Cardiac muscle cell (in vitro differentiated cells and primary cell): ENCODE measurements at regions not wholly inside any gene's neighbourhood (a gene's known extent, or its start where the extent isn't known, plus 50 kb on each side); places are given as distances from the start of the nearest gene placed in this dataset.
"Not testable (repeated sequence)": the region's sequence is repeated elsewhere in the genome, so short reads cannot be mapped to it uniquely, and the experiment has no call there.

Experiments
- DNase-seq, 2 donors: peaks; one replicate each; pipeline versions ENCODE4 v3.0.0 to v3.0.0-alpha.2; 2010 to 2017; ENCODE audit warnings: low read depth in 1 of 2, low spot score in 1 of 2
- H3K27ac ChIP-seq: fragments of 200-600 bp; sonication (generic); 2 replicates; pipeline ENCODE4 v1.5.1; 2016
- H3K27me3 ChIP-seq: fragments of 200-600 bp; sonication (generic); 2 replicates; pipeline ENCODE4 v1.6.0; 2016; ENCODE audit warnings: control low read depth
- H3K36me3 ChIP-seq: fragments of 200-600 bp; sonication (generic); 2 replicates; pipeline ENCODE4 v1.5.1; 2016; ENCODE audit warnings: control low read depth
- H3K4me1 ChIP-seq: fragments of 200-600 bp; sonication (generic); 2 replicates; pipeline ENCODE4 v1.8.1; 2017; ENCODE audit warnings: low read depth, mild to moderate bottlenecking, mixed run types
- H3K4me3 ChIP-seq: fragments of 200-600 bp; sonication (generic); 2 replicates; pipeline ENCODE4 v1.5.1; 2016; ENCODE audit warnings: mild to moderate bottlenecking
- H3K9me3 ChIP-seq: fragments of 200-600 bp; sonication (generic); 2 replicates; pipeline ENCODE4 v1.5.1; 2017; ENCODE audit warnings: low read depth, mild to moderate bottlenecking, control low read depth
- TF ChIP-seq, protein P1 (sequence below): IDR thresholded peaks from 2 replicates; pipeline ENCODE4 v1.5.1; 2012; ENCODE audit warnings: low read depth, mild to moderate bottlenecking, low read length

DNA sequence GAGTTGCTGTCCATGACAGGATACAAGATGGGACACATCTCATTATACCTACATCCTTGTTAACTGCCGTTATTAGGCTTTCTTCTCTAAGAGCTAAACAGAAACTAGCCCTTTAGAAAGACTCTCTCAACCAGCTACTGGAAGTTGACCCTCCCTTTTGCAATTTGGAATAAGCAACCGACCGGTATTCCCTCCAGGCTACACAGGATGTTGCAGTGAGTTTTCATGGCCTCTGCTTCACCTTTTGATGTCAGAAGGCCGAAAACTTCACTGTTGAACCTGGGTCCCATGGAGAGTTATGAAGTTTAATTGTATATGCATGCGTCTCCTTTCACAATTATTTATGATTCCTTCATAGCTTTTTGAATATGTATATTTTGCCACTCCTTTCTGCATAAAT lies 1042.5 kb upstream of the SPRY2 start:
- H3K9me3 ChIP-seq, result no peaks in the 10 kb centered on the region
- no peak overlapping the region for H3K4me3 ChIP-seq
- H3K27me3 ChIP-seq, result no peaks in the 10 kb centered on the region
- no peak for DNase-seq
- H3K27ac ChIP-seq, result no peak overlapping the region
- TF ChIP-seq, protein P1, sequence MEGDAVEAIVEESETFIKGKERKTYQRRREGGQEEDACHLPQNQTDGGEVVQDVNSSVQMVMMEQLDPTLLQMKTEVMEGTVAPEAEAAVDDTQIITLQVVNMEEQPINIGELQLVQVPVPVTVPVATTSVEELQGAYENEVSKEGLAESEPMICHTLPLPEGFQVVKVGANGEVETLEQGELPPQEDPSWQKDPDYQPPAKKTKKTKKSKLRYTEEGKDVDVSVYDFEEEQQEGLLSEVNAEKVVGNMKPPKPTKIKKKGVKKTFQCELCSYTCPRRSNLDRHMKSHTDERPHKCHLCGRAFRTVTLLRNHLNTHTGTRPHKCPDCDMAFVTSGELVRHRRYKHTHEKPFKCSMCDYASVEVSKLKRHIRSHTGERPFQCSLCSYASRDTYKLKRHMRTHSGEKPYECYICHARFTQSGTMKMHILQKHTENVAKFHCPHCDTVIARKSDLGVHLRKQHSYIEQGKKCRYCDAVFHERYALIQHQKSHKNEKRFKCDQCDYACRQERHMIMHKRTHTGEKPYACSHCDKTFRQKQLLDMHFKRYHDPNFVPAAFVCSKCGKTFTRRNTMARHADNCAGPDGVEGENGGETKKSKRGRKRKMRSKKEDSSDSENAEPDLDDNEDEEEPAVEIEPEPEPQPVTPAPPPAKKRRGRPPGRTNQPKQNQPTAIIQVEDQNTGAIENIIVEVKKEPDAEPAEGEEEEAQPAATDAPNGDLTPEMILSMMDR, result no peak
- H3K36me3 ChIP-seq, result no peaks in the 10 kb centered on the region
- H3K4me1 ChIP-seq, result no peaks in the 10 kb centered on the region

DNA sequence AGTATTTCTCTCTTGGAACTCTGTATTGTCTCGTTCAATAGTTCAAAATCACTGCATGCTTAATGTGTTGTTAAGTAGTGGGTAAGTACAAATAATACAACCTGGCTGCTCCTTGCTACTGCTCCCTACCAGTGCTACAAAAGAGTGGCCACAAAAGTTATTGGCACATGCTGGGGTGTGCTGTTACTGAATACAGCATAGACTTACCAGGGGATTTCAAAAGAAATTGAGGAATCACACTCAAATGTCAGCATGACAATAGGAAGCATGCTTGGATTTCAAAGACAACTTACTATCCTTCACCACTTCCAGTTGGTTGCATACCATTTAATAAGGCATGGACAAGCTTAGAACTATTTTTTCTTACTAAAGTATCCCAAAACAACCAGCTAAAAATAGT lies 1041.3 kb upstream of the SPRY2 start:
- DNase-seq, result no peak

DNA sequence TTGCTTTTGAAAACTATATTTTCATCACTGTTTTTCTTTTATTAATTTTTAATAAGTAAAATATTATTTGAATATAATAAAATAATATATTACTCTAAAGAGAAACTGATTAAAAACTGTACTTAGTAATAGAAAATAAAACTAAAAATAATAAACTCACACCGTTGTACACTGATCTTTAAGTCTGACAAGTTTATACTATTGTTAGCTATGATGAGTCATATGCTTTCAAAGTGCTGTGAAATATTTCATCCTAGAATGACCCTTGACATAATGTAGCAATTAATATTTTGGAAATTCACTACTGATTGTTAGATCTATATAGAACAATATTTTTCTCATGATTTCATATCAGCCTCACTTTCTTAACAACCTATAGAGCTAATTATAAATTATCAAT lies 1040.6 kb upstream of the SPRY2 start:
- Histone ChIP-seq H3K36me3 (no peaks in the 10 kb centered on the region), H3K27me3 (no peaks in the 10 kb centered on the region), H3K4me1 (no peaks in the 10 kb centered on the region), H3K9me3 (no peaks in the 10 kb centered on the region), H3K4me3 (no peak overlapping the region), H3K27ac (no peak overlapping the region)
- TF ChIP-seq, protein P1, result no peak
- no peak for DNase-seq

More for the DNA sequence above, 1041.3 kb upstream of the SPRY2 start:
- no peaks in the 10 kb centered on the region for H3K4me1 ChIP-seq
- no peaks in the 10 kb centered on the region for H3K9me3 ChIP-seq
- no peak overlapping the region for H3K27ac ChIP-seq
- TF ChIP-seq, protein P1, result no peak
- H3K36me3 ChIP-seq, result no peaks in the 10 kb centered on the region
- H3K27me3 ChIP-seq, result no peaks in the 10 kb centered on the region
- no peak overlapping the region for H3K4me3 ChIP-seq

- no peak overlapping the region for H3K4me3 ChIP-seq
- no peak for DNase-seq
- no peaks in the 10 kb centered on the region for H3K36me3 ChIP-seq
- no peak overlapping the region for H3K27ac ChIP-seq
- H3K9me3 ChIP-seq, result no peaks in the 10 kb centered on the region
- no peaks in the 10 kb centered on the region for H3K4me1 ChIP-seq
- H3K27me3 ChIP-seq, result no peaks in the 10 kb centered on the region
- TF ChIP-seq, protein P1, result no peak
Observed at GRCh38 chr13:81379183-81379582, 1038.3 kb upstream of the SPRY2 start.

DNA sequence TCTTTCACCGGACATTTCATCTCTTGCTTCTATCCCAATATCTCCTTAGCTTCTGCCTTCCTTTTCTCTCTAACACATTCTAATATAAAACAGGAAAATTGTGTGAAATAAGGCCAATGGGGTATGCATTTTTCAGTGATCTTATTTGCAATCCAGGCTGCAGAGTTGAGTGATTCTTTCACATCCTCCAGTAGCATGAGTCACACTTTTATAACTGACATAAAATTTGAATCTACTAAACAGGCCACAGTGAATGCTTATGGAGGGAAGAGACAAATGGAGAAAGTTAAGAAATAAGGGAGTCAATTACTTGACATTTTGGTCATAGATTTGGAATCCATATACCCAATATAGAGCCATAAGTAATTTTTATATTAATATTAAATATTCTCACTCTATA lies 1037.0 kb upstream of the SPRY2 start:
- Histone ChIP-seq H3K27me3 (no peaks in the 10 kb centered on the region), H3K4me1 (no peaks in the 10 kb centered on the region), H3K4me3 (no peak overlapping the region), H3K9me3 (no peaks in the 10 kb centered on the region), H3K27ac (no peak overlapping the region), H3K36me3 (no peaks in the 10 kb centered on the region)
- DNase-seq, result no peak
- TF ChIP-seq, protein P1, result no peak

DNA sequence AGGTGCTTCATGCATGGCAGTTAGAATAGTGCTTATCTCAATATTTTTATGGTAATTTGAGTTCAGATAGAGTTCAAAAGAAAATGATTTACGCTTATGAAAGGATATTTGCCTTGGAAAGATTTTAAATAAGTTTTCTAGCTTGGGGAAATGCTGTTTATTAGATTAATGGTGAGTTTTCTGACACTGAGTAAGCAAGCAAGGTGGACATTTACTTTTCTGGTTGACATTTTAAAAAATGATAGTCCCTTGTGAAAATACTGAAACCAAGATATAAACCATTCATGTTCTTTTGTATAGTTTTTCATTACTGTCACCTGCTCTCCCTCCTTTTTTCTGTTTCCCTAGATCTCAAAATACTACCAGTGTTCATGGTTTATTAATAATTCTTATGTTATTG lies 1034.8 kb upstream of the SPRY2 start:
- Histone ChIP-seq H3K4me3 (no peak overlapping the region), H3K9me3 (no peaks in the 10 kb centered on the region), H3K4me1 (no peaks in the 10 kb centered on the region), H3K36me3 (no peaks in the 10 kb centered on the region), H3K27ac (no peak overlapping the region), H3K27me3 (no peaks in the 10 kb centered on the region)
- TF ChIP-seq, protein P1, result no peak
- DNase-seq, result no peak

GRCh38 chr13:81362711-81363110 lies 1021.8 kb upstream of the SPRY2 start:
- not testable (repeated sequence) for H3K4me3 ChIP-seq, H3K36me3 ChIP-seq, H3K9me3 ChIP-seq, H3K27ac ChIP-seq, H3K27me3 ChIP-seq, H3K4me1 ChIP-seq
- peak in 1 of 2 donors; percentile 1 for DNase-seq
